MM.1S (cell line): ENCODE measurements at regions not wholly inside any gene's neighbourhood (a gene's known extent, or its start where the extent isn't known, plus 50 kb on each side); places are given as distances from the start of the nearest gene placed in this dataset.

Source experiments
- EZH2 ChIP-seq: fragments of 300-600 bp; sonication (generic); optimal IDR thresholded peaks from 2 replicates; pipeline ENCODE3; 2017; ENCODE audit warnings: low read depth, mild to moderate bottlenecking, antibody characterized with exemption, low read length, mixed read lengths
- EZH2phosphoT487 ChIP-seq: fragments of 300-600 bp; sonication (generic); IDR thresholded peaks from 2 replicates; pipeline ENCODE4 v1.6.1; 2018; ENCODE audit warnings: antibody characterized with exemption, low read length
- TF ChIP-seq, protein P1 (sequence below): fragments of 300-600 bp; sonication (generic); IDR thresholded peaks from 2 replicates; pipeline ENCODE4 v1.5.1; 2016; ENCODE audit warnings: antibody characterized with exemption, low read length, mixed read lengths

DNA sequence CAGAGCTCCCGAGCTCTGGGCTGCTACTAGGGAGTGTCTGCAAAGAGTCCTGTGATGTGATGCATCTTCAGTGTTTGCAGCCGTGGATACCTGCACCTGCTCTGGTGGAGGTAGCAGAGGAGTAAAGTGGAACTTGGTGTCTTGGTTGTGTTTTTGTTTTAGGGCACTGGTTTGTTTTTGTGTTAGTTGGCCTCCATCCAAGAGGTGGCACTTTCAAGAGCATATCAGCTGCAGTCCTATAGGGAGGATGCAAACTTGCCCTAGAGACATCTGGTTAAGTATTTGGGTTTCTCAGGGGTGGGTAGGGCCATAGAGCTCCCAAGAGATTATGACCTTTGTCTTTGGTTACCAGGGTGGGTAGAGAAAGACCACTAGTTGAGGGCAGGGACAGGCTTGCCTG, 1249.0 kb upstream of the FAM98A start:
- TF ChIP-seq EZH2 (no peak), EZH2phosphoT487 (no peak)
- TF ChIP-seq, protein P1, sequence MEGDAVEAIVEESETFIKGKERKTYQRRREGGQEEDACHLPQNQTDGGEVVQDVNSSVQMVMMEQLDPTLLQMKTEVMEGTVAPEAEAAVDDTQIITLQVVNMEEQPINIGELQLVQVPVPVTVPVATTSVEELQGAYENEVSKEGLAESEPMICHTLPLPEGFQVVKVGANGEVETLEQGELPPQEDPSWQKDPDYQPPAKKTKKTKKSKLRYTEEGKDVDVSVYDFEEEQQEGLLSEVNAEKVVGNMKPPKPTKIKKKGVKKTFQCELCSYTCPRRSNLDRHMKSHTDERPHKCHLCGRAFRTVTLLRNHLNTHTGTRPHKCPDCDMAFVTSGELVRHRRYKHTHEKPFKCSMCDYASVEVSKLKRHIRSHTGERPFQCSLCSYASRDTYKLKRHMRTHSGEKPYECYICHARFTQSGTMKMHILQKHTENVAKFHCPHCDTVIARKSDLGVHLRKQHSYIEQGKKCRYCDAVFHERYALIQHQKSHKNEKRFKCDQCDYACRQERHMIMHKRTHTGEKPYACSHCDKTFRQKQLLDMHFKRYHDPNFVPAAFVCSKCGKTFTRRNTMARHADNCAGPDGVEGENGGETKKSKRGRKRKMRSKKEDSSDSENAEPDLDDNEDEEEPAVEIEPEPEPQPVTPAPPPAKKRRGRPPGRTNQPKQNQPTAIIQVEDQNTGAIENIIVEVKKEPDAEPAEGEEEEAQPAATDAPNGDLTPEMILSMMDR: no peak
